Right kidney (tissue), 1 donor: ENCODE measurements at regions not wholly inside any gene's neighbourhood (a gene's known extent, or its start where the extent isn't known, plus 50 kb on each side); places are given as distances from the start of the nearest gene placed in this dataset.
"Not testable (repeated sequence)": the region's sequence is repeated elsewhere in the genome, so short reads cannot be mapped to it uniquely, and the experiment has no call there.

Experiments
- DNase-seq: peaks from one replicate; pipeline ENCODE4 v3.0.0-alpha.2; 2016

GRCh38 chr1:22196041-22196440, 53.1 kb upstream of the WNT4 start:
- no peak for DNase-seq

DNA sequence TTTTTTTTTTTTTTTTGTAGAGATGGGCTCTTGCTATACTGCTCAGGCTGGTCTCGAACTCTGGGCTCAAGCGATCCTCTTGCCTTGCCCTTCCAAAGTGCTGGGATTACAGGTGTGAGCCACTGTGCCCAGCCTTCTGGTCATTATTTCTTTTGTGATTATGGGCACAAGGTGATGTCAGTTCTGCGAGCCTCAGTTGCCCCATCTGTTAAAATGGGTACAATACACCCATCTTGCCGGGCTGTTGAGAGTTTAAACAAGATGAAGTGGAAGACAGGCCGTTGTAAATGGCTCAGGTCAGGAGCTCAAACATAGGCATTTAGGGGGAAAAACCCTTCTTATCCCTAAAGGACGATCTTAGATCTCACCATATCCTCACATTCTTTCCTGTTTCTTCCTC, 53.7 kb upstream of the WNT4 start:
- DNase-seq, result no peak

DNA sequence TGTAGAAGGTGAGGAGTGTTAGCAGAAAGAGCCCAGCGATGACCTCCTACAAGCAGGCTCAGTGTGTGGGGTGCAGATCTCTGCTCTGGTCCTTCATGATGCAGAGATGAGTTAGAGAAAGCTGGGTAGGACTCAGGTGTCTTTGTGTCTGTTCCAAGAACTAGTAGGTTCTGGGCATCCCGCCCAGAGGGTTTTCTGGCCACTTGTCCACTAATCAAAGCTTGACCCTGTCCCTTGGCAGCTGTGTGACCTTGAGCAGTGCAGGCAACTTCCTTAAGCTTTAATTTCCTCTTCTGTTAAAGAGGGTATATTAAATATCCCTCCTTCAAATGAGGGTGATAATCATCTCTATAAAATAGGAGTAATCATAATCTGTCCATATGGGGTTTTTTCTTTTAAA, 54.7 kb upstream of the WNT4 start:
- DNase-seq, result no peak

DNA sequence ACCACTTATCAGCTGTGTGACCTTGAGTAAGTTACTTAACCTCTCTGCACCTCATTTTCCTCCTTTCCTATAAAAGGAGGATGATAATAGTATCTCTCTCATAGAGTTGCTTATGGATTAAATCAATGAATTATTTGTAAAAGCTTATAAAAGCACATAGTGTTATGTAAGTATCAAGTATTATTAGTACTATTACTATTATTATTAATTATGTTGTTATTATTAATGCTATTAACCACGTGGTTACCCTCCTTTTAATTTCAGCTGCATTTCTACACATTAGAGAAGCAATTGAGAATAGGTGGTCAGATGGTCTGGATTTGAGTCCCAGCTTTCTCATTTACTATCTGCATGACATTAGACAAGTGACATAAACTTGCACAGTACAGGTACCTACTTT, 58.1 kb upstream of the WNT4 start:
- DNase-seq, result no peak

DNA sequence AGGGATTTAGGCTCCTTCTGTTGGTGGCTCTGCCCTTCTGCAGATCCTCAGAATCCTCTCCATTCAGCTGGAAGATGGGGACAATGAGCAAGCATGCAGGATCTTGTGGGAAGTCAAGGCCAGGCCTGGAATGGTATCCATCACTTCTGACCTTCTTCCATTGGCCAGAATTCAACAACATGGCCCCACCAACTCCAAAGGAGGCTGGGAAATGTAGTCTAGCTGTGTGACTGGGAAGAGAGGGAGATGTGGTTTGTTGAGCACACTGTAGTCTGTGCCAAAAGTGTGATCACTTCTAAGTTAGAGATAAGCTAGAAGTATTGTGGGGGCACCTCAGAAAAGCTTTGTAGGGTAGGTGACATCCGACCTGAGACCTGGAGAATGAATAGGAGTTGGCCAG, 60.4 kb upstream of the WNT4 start:
- no peak for DNase-seq

DNA sequence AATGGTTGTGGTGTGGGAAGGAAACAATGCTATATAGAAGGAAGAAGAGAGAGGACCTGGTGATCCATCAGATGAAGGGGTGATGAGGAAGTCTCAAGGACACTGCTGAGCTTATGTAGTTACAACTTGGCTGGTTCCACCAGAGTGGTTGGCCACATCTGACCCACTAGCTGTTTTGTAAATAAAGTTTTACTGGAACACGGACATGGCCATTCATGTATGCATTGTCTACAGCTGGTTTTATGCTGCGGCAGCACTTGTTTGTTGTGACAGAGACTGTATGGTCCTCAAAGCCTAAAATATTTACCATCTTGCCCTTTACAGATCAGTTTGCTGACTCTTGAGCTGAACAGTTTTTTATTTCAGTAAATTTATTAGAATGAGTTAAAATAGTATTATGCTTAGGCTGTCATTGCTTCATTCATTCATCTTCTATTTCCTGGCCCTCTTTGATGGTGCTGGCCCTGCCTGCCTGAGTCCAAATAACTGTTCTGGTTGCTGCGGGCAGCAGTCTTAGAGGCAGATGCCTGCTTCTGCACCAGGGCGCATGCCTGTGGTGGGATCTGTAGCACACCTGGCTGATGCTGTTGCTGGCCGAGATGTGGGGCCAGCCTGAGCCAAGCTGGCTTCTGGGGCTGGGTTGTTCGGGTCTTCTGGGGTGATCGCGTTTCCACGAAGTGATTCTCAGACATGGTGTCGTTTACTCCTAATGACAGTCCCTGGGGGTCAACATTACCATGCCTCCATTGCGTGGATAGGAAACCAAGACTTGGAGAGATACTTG, 61.4 kb upstream of the WNT4 start:
- no peak for DNase-seq

- no peak for DNase-seq
These were observed 62.4 kb upstream of the WNT4 start for GRCh38 chr1:22204989-22205913.

DNA sequence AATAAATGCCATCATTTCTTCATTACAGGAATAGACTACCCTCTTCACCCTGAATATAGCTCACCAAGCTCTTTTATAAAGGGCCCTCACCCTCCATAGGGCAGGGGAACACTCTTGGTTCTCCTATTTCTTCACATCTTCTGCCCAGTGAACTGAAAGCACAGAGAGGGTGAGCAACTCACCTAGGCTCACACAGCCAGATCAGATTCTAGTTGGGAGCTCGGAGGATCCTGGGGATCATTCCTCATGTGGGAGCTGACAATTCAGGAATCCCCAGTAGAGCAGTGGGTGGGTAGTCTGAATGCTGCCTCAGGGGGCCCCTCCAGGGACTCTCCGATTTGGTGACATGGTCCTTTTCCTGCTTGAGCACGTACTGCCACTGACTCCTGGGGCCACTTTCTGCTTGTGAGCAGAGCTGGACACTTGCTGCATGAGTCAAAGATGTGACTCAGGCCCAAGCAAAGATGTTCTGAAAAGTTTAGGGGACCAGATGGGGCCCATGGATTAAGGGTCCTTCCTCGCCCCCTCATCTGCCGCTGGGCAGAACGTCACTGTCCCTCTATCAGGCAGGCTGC, 63.7 kb upstream of the WNT4 start:
- DNase-seq, result no peak

DNA sequence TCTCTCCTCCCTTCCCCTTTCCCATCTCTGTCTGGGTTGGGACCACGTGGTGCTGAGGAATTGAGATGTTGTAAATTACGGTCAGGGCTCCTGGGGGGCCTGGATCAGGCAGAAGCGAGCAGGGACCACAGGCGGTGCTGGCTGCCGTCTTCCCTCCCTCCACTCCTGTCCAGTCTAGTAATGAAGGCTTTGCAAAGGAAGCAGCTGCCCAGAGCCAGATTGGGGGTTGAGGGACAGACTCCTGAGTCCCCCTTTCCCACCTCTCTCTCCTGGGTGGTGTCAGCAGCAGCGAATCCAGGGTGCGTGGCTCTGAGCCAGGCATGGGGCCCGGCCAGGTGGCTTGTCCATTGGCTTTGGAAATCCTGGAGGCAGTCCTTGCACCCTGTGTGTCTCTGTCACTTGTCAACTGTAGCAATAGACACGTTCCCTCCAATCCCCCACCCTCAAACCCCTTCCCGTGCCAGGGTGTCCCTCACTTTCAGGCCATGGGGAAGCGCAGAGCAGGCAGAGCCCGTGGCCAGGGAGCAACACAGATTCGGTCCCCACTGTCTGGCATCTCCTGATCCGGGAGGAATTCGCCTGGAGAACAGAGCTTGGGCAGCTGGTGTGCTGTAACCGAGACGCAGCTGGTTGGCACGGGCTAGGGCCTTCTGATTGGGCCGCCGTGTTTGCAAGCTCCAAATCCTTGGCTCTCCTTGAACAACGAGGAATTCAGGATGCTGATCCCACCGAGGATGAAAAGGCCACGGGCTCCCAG, 64.8 kb upstream of the WNT4 start:
- DNase-seq, result peak; percentile 39

GRCh38 chr1:22208268-22208972, 65.5 kb upstream of the WNT4 start:
- DNase-seq, result no peak

GRCh38 chr1:22208973-22209378, 66.1 kb upstream of the WNT4 start:
- no peak for DNase-seq

DNA sequence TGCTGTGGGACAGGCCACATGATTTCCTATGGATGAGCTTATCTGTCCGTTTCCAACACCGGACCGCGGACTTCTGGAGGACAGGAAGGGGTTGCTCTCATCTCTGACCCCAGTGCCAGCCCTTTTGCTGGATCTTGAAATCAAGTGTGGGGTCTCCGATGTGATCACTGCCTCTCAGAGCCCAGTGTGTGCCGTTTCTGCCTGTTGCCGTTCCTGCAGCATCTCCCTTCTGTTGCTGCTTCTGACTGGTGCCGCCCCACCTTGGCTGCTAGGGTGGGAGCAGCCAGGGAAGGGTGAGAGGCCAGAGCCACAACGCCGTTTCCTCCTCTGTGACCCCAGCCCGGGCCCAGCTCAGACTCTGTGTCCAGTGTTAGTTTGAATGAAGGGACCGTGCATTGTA, 67.3 kb upstream of the WNT4 start:
- no peak for DNase-seq

DNA sequence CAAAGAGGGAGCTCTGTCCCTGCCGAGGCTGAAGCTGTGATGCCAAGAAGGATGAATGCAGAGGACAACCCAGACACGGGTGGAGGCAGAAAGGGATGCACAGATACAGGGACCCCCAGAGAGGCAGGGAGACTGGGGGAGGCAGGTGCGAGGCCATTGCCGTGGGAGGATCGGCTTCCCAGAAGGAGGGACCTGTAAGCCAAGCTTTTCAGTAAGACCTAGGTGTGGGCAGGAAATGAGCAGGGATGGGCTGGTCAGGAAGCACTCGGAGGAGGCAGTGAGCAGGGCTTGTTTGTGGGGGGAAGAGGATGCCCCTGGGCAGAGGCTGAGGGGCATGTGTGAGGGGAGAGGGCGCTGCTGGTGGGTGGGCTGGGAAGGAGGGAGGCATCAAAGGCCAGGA, 67.7 kb upstream of the WNT4 start:
- DNase-seq, result no peak

DNA sequence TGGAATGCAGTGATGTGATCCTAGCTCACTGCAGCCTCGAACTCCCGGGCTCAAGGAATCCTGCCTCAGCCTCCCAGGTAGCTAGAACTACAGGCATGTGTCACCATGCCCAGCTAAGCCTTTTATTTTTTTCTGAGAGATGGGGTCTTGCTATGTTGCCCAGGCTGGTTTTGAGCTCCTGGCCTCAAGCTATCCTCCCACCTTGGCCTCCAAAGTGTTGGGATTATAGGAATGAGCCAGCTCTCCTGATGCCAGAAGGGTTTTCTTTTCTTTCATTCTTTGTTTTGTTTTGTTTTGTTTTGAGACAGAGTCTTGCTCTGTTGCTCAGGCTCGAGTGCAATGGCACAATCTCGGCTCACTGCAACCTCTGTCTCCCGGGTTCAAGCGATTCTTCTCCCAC, 68.6 kb upstream of the WNT4 start:
- DNase-seq, result not testable (repeated sequence)

- no peak for DNase-seq
These were observed 69.7 kb upstream of the WNT4 start for GRCh38 chr1:22212400-22213233.

GRCh38 chr1:22216210-22216883, 73.5 kb upstream of the WNT4 start:
- no peak for DNase-seq

DNA sequence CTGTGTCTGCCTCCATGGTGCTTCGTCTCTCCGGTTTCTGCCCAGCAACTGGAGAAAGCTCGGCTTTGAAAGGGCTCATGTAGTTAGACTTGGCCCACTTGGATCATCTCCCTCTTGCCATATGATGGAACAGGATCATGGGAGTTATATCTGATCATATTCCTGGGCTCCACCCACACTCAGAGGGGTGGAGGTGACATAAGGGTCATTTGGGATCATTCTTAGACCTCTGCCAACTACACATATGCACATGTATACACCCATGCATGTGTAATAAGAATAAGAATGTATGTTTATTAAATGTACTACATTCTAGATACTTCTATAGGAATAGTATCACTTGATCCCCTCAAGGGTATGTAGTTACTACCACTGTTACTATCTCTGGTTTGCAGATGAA, 74.1 kb upstream of the WNT4 start:
- no peak for DNase-seq

DNA sequence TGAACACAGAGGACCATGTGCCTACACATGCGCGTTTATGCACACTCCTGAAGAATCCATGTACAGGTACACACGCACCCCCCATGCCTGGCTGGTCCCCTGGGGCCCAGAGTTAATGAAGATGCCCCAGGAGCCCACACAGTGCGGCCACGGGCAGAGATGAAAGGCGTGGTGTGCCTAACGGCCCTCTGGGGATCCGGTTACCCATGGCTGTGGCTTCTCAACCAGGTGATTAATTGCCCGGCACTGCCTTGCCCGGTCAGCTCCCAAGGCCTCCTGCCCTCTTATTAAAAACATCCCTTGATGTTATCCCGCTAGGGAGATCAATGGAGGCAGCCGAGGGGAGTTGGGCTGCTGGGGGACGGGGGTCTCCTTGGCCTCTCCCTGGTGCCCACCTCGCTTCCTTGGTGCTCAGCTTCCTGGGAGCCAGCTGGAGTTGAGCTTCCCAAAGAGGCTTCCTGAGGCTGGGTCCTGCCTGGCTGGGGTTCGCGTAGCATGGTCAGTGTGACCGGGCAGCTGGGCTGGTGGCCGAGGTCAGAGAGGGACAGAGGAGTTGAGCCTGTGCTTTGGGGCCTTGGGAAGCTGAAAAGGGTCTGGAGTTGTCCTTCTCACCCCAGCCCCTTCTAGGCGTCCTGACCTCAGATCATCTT, 75.0 kb upstream of the WNT4 start:
- peak; percentile 45 for DNase-seq

- DNase-seq, result no peak
These were observed 75.8 kb upstream of the WNT4 start for GRCh38 chr1:22218618-22219250.
